Fibroblast of villous mesenchyme (primary cell): ENCODE measurements at regions not wholly inside any gene's neighbourhood (a gene's known extent, or its start where the extent isn't known, plus 50 kb on each side); places are given as distances from the start of the nearest gene placed in this dataset.

Experiments used
- DNase-seq: peaks from one replicate; pipeline ENCODE4 v3.0.0-alpha.2; 2010; ENCODE audit warnings: low read depth
- H3K4me3 ChIP-seq: 2 replicates; pipeline ENCODE4 v1.5.1; 2011; ENCODE audit warnings: low read depth, mild to moderate bottlenecking, low read length
- TF ChIP-seq, protein P1 (sequence below): IDR thresholded peaks from 2 replicates; pipeline ENCODE4 v1.5.1; 2012; ENCODE audit warnings: low read depth, mild to moderate bottlenecking, low read length; ENCODE audit not compliant: insufficient read depth

DNA sequence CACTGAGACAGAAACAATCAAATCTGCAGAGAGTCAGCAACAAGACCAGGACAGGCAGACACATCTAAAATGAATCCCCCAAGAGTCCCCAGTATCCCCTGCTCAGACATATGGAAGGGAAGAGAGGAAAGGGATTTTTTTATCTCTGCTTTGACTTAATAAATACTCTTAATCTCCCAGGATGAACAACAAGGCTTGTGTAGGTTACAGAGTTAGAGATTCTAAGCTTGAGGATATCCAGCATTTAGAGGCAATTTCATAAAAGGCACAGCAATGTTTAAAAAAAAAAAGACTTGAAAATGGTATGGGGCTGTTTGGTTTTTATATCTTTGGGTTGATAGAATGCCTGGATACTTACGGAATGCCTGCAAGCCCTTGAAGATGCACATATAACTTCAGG, 199.9 kb downstream of the ARL4C start:
- TF ChIP-seq, protein P1, sequence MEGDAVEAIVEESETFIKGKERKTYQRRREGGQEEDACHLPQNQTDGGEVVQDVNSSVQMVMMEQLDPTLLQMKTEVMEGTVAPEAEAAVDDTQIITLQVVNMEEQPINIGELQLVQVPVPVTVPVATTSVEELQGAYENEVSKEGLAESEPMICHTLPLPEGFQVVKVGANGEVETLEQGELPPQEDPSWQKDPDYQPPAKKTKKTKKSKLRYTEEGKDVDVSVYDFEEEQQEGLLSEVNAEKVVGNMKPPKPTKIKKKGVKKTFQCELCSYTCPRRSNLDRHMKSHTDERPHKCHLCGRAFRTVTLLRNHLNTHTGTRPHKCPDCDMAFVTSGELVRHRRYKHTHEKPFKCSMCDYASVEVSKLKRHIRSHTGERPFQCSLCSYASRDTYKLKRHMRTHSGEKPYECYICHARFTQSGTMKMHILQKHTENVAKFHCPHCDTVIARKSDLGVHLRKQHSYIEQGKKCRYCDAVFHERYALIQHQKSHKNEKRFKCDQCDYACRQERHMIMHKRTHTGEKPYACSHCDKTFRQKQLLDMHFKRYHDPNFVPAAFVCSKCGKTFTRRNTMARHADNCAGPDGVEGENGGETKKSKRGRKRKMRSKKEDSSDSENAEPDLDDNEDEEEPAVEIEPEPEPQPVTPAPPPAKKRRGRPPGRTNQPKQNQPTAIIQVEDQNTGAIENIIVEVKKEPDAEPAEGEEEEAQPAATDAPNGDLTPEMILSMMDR: no peak
- no peak for DNase-seq
- H3K4me3 ChIP-seq: no peak overlapping the region

DNA sequence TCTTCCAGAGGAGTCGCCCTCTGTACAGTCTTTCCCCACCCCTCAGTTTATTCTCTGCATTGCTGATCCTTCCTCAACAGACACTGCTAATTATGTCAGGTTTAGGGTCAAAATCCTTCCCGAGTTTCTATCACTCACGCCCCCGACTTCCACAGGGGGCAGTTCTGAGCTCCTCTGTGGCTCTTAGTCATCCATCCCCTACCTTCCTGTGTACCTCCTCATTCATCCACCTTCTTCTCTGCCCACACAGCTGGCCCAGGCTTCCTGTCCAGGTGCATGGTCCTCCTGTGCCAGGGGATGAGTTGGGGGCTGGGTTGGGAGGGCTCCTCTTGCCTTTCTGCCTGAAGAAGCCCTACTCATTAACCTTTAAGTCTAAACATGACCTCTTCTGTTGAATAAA, 202.9 kb downstream of the ARL4C start:
- no peak for DNase-seq
- TF ChIP-seq, protein P1: peak; percentile 11

DNA sequence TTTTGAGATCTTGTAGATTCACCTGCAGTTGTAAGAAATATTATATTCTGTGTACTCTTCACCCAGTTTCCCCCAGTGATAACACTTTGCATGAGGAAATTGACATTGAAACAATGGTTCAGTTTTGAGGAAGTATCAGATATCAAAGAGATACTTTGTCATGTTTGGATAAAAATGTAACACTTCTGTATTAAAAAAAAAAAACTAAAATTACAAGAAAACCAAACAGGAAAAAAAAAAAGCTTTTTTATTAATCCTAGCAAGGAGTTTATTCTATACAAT, 204.0 kb downstream of the ARL4C start:
- TF ChIP-seq, protein P1: no peak
- no peak for DNase-seq
- no peak overlapping the region for H3K4me3 ChIP-seq

More for the DNA sequence above, 202.9 kb downstream of the ARL4C start:
- no peak overlapping the region for H3K4me3 ChIP-seq

DNA sequence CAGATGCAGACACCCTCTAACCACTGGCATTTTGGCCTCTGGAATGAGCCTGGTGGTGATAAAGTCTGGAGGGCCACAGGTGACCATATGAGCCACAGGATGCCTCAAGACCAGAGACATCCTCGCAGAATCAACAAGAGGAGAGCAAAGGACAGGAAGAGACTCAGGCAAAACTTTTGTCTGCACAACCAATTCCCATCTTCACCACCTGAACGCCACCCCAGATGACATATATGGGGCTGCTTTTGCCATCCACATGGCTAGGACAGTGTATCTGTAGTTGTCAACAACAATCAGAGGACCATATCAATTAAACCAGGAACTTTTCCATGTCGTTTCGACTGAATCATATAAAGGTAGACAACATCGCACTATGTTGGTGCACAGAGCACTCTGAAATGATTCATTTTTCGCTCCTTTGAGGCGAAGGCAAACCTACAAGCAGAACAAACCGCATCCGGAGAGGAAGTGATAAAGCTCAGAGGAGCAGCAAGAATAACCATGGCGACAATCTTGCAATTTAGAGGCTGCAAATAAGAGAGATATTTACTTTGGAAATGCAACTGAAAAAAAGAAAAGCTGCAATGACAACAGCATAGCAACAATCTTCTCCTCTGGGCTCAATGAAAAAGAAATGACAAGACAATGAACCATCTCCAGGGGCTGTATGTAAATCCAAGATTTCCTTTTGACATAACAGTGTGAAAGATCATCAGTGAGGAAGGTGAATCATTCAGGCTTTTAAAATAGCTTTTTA, 204.5 kb downstream of the ARL4C start:
- no peak for DNase-seq
- H3K4me3 ChIP-seq: no peak overlapping the region
- TF ChIP-seq, protein P1: no peak

DNA sequence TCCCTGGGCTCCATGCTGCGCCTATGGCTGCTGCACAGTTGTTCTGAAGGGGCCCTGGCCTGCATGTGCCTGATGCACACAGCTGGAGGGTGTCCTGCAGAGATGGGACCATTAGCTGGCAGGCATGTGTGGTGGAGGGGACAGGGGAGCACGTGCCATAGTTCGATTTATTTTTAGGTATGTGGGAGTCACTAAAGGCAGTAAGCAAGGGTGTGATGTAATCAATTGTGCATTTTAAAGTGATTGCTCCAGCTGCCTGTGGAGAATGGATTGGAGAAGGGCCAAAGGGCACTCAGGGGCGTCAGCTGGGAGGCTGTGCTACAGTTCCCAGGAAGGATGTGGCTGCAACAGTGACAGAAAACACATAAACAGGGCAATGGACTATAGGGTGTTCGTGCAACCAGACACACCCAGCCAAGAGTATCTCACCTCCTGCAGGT, 205.1 kb downstream of the ARL4C start:
- DNase-seq: peak; percentile 66
- no peak overlapping the region for H3K4me3 ChIP-seq
- TF ChIP-seq, protein P1: no peak

DNA sequence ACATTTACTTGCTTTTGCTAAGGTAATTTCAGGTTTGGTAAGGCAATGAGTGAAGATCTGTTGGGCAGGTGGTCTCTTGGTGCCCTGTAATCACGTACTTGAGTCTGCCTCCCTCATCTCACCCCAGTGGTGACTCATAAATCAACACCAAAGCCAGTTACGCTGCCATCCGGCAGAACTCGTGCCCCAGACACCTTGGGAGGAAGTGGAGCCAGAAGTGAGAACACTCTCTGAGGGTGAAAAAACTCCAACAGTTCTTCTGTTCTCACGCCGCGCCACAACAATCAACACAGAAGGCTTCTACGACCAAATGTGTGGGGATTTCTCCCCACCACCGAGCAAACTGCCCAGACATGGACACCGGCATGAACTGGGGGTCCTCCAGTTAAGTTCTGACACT, 206.2 kb downstream of the ARL4C start:
- no peak overlapping the region for H3K4me3 ChIP-seq
- TF ChIP-seq, protein P1: no peak
- DNase-seq: no peak
